ENCODE measurements at regions not wholly inside any gene's neighbourhood (a gene's known extent, or its start where the extent isn't known, plus 50 kb on each side); places are given as distances from the start of the nearest gene placed in this dataset.

- TF ChIP-seq POLR2A (IDR thresholded peaks at IDR 0.05; ENCODE audit: low read length) (no peak), GATA1 (IDR thresholded peaks at IDR 0.05; ENCODE audit: low read depth, low read length) (no peak)
These were observed 850.5 kb downstream of the NR2F1-AS1 start for GRCh38 chr5:92730486-92730885.
